Astrocyte (in vitro differentiated cells and primary cell): ENCODE measurements at regions not wholly inside any gene's neighbourhood (a gene's known extent, or its start where the extent isn't known, plus 50 kb on each side); places are given as distances from the start of the nearest gene placed in this dataset.

ENCODE experiments used
- EZH2 ChIP-seq: IDR thresholded peaks from 2 replicates; pipeline ENCODE4 v1.6.1; 2012; ENCODE audit warnings: mild to moderate bottlenecking, low read length, inconsistent platforms; ENCODE audit not compliant: insufficient read depth
- TF ChIP-seq, protein P1 (sequence below): IDR thresholded peaks from 2 replicates; pipeline ENCODE4 v1.5.1; 2011; ENCODE audit warnings: low read depth, mild to moderate bottlenecking, inconsistent platforms, low read length, moderate library complexity; ENCODE audit not compliant: insufficient read depth

DNA sequence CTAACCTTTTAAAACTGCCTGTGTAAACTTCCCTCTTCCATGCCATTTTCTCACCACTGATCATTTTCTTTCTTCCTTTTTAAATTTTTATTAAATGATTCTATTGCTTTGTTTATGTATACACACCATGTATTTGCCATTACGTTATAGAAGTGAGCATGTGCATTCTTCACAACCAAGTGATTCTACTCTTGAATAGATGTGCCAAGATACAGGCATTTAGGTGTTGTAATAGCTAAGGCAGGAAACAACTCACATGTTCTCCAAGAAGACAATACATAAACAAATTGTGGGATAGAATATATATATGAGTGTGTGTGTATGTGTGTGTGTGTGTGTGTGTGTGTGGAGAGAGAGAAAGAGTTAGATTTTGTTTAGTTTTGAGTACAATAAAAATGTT lies 202.6 kb upstream of the SEMA3E start:
- TF ChIP-seq, protein P1, sequence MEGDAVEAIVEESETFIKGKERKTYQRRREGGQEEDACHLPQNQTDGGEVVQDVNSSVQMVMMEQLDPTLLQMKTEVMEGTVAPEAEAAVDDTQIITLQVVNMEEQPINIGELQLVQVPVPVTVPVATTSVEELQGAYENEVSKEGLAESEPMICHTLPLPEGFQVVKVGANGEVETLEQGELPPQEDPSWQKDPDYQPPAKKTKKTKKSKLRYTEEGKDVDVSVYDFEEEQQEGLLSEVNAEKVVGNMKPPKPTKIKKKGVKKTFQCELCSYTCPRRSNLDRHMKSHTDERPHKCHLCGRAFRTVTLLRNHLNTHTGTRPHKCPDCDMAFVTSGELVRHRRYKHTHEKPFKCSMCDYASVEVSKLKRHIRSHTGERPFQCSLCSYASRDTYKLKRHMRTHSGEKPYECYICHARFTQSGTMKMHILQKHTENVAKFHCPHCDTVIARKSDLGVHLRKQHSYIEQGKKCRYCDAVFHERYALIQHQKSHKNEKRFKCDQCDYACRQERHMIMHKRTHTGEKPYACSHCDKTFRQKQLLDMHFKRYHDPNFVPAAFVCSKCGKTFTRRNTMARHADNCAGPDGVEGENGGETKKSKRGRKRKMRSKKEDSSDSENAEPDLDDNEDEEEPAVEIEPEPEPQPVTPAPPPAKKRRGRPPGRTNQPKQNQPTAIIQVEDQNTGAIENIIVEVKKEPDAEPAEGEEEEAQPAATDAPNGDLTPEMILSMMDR, result no peak
- no peak for TF ChIP-seq EZH2
